LNCAP (cell line): ENCODE measurements at regions not wholly inside any gene's neighbourhood (a gene's known extent, or its start where the extent isn't known, plus 50 kb on each side); places are given as distances from the start of the nearest gene placed in this dataset.

Experiments used
- CTCF ChIP-seq: fragments of 450-650 bp; IDR thresholded peaks from 2 replicates; pipeline ENCODE4 v1.5.1; 2017; ENCODE audit warnings: mild to moderate bottlenecking

DNA sequence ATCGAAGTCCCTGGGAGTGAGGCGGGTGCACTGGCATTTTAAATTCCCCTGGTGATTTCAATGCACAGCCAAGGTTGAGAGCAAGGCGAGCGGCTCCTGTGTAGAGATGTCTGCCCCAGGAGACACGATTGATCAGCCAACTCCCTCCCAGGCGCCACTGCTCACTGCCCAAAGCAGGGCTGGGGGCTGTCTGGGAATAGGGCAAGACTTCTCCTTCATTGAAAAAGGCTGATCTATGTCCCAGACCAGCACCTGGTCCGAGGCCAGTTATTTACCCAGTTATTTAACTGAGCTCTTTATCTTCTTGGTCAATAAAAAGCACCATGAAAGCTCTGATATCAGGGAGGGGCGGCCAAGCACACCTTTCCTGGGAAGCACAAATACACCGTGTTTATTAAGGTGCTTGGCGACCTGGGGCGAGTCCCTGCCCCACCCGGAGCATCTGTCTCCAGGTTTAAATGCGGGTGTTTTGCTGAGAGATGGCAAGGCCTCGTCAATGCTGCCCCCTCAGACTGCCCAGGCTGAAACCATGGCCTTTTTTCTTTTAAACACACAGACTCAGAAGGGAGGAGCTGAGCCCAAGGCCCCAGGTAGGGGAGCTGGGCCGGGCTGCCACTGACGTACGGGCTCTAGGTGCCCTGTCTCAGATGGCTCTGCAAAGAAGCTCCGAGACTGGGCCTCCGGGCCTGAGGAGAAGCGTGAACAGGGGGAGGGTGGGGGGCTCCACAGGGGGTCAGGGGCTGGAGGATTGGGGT is 73.9 kb upstream of the HPCAL1 start:
- TF ChIP-seq CTCF, result no peak

DNA sequence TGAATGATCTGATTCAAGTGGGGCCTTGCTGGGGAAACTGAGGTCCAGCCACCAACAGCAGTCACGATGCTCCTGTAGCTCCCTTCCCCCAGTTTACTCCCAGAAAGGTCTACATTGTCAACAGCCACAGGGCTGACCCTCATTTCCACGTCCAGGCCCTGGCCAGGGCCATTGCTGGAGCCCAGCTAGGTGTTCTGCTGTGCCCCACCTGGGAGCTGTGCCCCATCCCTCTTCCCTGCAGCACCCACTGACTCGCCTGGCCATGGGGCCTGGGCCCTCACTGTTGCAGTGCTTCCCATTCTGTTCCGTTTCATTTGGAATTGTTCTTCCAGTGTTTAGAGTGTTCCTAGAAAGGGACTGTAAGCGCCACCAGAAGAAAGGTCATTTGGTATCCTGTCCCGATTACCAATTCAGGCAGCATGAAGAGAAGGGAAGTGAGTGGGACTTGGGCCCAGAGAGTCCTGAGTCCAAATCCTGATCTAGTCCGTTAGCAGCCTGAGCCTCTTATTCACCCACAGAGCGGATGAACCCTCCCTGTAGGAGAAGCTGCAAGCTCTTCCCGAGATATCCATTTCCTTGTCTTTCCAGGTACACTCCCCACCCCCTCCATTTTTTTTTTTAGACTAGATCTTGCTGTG is 73.1 kb upstream of the HPCAL1 start:
- TF ChIP-seq CTCF, result no peak

DNA sequence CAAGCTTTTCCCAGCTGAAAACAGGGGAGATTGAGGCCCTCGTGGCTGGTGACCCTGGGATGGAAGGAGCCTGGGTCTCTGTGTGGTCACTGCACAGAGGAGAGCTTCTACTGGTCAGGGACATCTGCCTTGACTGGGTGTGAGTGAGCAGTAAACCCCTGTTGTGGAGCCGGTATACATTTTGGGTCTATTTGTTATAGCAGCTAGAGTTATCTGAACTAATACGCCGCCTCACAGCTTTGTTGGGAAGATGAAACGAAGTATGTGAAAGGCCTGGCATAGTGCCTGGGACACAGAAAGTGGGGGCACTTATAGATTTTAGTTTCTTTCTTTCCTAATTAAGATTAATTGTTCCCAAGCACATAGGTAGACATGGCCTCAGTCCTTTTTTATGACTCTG is 72.2 kb upstream of the HPCAL1 start:
- no peak for TF ChIP-seq CTCF

DNA sequence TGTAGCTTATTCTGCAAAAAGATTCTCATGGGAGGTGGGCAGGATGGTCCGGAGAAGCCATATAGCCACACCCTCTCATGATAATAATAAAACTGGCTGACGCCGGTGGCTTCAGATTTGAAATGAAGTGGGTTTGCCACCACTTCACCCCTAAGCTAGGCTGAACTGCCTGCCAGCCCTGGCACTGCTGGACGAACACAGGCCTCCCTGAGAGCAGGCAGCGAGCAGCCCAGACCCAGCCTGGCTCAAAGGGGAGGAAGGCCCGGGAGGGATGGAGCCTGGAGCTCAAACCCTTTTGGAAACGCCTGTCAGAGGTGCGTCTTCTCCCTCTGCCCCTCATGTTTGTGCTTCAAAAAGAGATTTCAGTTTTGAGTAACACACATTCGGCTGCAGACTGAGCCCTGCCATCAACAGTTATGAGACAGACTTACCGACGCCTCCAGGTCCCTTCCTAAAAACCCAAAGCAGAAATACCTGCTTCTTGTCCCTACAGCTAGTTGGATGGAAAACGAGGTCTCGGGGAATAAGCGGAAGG is 71.1 kb upstream of the HPCAL1 start:
- no peak for TF ChIP-seq CTCF

GRCh38 chr2:10232096-10232815 is 70.4 kb upstream of the HPCAL1 start:
- no peak for TF ChIP-seq CTCF

GRCh38 chr2:10233131-10234012 is 69.3 kb upstream of the HPCAL1 start:
- no peak for TF ChIP-seq CTCF

GRCh38 chr2:10234013-10234306 is 68.7 kb upstream of the HPCAL1 start:
- TF ChIP-seq CTCF, result no peak
